Transverse colon (tissue), 3 donors: ENCODE measurements at regions not wholly inside any gene's neighbourhood (a gene's known extent, or its start where the extent isn't known, plus 50 kb on each side); places are given as distances from the start of the nearest gene placed in this dataset.

Experiments
- EP300 ChIP-seq: sonication (generic); formaldehyde crosslinking; IDR thresholded peaks from one replicate; pipeline ENCODE4 v1.6.1; 2017; ENCODE audit warnings: antibody characterized with exemption, low read depth
- TF ChIP-seq, protein P1 (sequence below), 5 experiments: fragments of 200-600 bp in 3 of 5; fragments of 450-650 bp in 2 of 5; sonication (generic) in 3 of 5; IDR thresholded peaks; 1 replicate in 2 of 5; 2 replicates in 3 of 5; pipeline ENCODE4 v1.5.1; 2016 to 2017; ENCODE audit warnings: antibody characterized with exemption in 5 of 5, inconsistent platforms in 3 of 5, mild to moderate bottlenecking in 2 of 5, moderate library complexity in 1 of 5

GRCh38 chr1:41997153-41997552, 78.4 kb upstream of the HIVEP3 start:
- TF ChIP-seq, protein P1, sequence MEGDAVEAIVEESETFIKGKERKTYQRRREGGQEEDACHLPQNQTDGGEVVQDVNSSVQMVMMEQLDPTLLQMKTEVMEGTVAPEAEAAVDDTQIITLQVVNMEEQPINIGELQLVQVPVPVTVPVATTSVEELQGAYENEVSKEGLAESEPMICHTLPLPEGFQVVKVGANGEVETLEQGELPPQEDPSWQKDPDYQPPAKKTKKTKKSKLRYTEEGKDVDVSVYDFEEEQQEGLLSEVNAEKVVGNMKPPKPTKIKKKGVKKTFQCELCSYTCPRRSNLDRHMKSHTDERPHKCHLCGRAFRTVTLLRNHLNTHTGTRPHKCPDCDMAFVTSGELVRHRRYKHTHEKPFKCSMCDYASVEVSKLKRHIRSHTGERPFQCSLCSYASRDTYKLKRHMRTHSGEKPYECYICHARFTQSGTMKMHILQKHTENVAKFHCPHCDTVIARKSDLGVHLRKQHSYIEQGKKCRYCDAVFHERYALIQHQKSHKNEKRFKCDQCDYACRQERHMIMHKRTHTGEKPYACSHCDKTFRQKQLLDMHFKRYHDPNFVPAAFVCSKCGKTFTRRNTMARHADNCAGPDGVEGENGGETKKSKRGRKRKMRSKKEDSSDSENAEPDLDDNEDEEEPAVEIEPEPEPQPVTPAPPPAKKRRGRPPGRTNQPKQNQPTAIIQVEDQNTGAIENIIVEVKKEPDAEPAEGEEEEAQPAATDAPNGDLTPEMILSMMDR (IDR thresholded peaks at IDR 0.05) = no peak
- no peak for TF ChIP-seq EP300
